Stimulated activated CD4-positive, alpha-beta T cell treated with anti-CD3 and anti-CD28 coated beads, Interleukin-1b, Interleukin-23, amount 100 ng/mL, for 4 hours (primary cell): ENCODE measurements at regions not wholly inside any gene's neighbourhood (a gene's known extent, or its start where the extent isn't known, plus 50 kb on each side); places are given as distances from the start of the nearest gene placed in this dataset.
"Not testable (repeated sequence)": the region's sequence is repeated elsewhere in the genome, so short reads cannot be mapped to it uniquely, and the experiment has no call there.

Source experiments
- DNase-seq, 2 donors: peaks; one replicate each; pipeline ENCODE4 v3.0.0-alpha.2; 2020; ENCODE audit warnings: low read depth in 2 of 2

DNA sequence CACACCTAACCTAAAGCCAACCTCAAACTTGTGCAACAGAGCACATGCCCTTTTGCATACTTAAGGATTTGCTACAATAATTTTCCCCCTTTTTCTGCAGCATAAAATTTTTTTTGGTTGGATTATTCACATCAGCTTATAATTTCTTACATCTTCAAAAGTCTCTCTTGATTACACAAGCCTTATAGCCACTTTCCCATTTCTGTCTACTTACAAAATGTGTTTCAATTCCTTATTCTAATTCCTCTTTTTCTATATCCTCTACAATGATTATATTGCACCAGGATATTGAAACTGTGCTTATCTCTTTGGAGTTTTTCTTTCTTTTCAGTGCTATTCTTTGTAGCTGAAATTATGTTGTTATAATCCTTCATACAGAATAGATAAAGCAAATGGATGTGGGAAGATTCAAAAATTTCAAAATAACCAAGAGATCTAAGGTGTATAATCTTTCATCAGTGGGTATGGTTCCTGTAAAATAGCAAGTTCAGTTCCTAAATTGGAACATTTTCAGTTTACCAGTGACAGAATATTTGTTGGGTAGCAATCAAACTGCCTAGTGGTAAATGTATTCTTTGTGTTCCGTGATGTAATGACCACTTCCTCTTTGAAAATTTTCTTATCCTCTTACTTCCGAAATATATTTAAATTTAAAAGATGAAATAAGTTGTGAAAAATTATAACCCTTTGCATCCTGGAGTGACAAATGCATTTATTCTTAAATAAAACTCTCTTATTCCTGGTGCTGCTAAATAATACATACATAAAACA is 386.8 kb upstream of the CHD1 start:
- DNase-seq: no peak

DNA sequence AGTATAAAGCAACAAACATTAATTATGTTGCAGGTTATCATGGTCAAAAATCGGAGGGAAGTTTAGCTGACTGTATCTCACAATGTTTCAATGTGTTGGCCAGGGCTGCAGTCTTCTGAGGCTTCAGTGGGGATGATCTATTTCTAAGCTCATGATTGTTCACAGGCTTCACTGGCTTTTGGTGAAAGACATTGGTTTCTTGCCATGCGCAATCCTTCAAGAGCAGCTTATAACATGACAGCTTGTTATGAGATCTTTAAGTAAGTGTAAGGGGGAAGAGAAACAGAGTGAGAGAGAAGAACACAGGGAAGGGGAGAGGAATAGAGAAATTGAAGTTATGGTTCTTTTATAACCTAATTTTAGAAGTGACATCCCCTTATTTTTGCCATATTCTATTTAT is 385.9 kb upstream of the CHD1 start:
- DNase-seq: no peak

- no peak for DNase-seq
These were observed 379.3 kb upstream of the CHD1 start for GRCh38 chr5:99308131-99308530.

GRCh38 chr5:99305045-99305580 is 376.3 kb upstream of the CHD1 start:
- DNase-seq: no peak

GRCh38 chr5:99285606-99286005 is 356.8 kb upstream of the CHD1 start:
- no peak for DNase-seq

GRCh38 chr5:99275128-99275527 is 346.3 kb upstream of the CHD1 start:
- DNase-seq: no peak

DNA sequence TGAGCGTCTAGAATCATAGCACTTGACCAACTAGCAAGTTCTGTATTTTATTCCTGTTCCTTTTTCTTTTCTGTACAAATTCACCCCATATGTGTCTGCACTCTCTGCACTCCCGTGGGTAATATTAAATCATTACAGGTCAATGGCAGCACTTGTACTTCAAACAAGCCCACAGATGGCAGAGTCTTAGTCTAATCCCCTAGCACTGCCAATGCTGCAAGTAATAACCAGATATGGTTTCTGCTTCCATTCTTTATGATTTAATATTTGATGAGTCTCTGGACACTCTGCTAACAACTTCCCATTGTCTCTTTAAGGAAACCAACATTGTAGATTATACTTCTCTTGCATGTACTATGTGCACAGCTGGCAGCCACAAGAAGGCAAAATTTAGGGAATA is 343.8 kb upstream of the CHD1 start:
- no peak for DNase-seq

- no peak for DNase-seq
These were observed 330.0 kb upstream of the CHD1 start for GRCh38 chr5:99258819-99259218.

- DNase-seq: no peak
These were observed 319.3 kb upstream of the CHD1 start for GRCh38 chr5:99248066-99248465.

- no peak for DNase-seq
These were observed 318.5 kb upstream of the CHD1 start for GRCh38 chr5:99247346-99247745.

DNA sequence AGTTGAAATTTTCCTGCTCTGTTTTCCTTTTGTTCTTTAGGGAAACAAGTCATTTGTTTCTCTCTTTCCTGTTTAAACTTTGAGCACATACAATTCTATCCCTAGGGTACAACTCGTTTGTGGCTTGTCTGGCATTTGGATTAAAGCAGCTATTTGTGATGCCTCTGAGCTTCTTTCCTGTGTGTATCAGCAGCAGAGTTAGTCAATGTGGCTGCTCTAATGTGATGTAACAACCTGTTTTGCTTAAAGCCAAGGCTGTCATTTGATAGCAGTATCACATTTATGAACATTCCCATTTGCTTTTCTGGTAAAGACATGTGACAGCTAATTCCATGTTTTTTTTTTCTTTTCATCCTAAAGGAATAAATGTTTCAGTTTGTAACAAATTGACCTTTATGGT is 314.3 kb upstream of the CHD1 start:
- no peak for DNase-seq

- DNase-seq: no peak
These were observed 311.1 kb upstream of the CHD1 start for GRCh38 chr5:99239826-99240360.

GRCh38 chr5:99191206-99191745 is 262.5 kb upstream of the CHD1 start:
- no peak for DNase-seq

DNA sequence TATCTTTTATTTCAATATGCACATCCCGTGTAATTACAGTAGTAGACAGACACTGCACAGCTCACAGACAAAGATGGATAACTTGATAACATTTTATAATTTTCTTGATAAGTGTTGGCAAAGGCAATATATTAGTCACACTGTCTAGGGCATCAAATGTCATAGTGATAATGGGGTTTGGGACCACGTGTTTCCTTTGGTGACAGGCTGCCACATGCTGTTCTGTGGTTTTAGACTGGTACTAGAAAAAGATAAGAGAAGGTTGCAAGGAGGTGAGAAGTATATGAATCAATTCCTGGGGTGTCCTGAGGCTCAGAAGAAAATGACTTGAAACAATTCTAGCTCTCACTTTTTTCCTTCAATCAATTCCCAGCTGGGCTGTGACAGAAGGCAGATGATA is 258.8 kb upstream of the CHD1 start:
- DNase-seq: no peak

- no peak for DNase-seq
These were observed 250.4 kb upstream of the CHD1 start for GRCh38 chr5:99179206-99179605.

GRCh38 chr5:99177796-99178195 is 249.0 kb upstream of the CHD1 start:
- no peak for DNase-seq

GRCh38 chr5:99176186-99176585 is 247.4 kb upstream of the CHD1 start:
- no peak for DNase-seq

GRCh38 chr5:99169309-99169708 is 240.5 kb upstream of the CHD1 start:
- no peak for DNase-seq

DNA sequence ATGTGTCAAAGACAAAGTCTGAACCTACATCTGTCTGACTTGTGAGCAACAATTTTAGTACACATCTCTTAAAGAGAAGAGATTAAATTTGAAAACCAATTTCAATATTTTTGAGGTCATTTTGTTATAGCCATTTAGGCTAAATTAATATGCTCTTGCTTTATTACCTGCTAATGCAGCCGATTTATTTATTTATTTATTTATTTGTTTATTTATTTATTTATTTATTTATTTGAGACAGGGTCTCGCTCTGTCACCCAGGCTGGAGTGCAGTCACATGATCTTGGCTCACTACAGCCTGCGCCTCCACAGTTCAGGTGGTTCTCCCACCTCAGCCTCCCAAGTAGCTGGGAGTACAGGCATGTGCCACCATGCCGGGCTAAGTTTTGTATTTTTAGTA is 232.7 kb upstream of the CHD1 start:
- not testable (repeated sequence) for DNase-seq

- no peak for DNase-seq
These were observed 227.9 kb upstream of the CHD1 start for GRCh38 chr5:99156688-99157087.

GRCh38 chr5:99143283-99143795 is 214.5 kb upstream of the CHD1 start:
- not testable (repeated sequence) for DNase-seq

- DNase-seq: no peak
These were observed 212.8 kb upstream of the CHD1 start for GRCh38 chr5:99141534-99142128.

DNA sequence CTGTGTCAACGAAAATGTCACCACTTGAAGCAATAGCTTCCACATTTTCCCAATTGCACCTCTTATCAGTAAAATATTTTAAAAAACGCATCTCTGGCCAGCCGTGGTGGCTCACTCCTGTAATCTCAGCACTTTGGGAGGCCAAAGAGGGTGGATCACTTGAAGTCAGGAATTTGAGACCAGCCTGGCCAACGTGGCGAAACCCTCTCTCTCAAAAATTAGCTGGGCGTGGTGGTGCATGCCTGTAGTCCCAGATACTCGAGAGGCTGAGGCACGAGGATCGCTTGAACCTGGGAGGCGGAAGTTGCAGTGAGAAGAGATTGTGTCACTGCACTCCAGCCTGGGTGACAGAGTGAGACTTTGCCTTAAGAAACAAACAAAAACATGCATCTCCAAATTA is 210.1 kb upstream of the CHD1 start:
- no peak for DNase-seq
